NT2/D1 (cell line): ENCODE measurements at regions not wholly inside any gene's neighbourhood (a gene's known extent, or its start where the extent isn't known, plus 50 kb on each side); places are given as distances from the start of the nearest gene placed in this dataset.

ENCODE experiments used
- DNase-seq: peaks from one replicate; pipeline ENCODE4 v3.0.0-alpha.2; 2011; ENCODE audit warnings: low read depth, low spot score
- H3K27me3 ChIP-seq: 2 replicates; pipeline ENCODE4 v1.6.0; 2011; ENCODE audit warnings: mild to moderate bottlenecking; ENCODE audit not compliant: insufficient read length, insufficient read depth
- H3K36me3 ChIP-seq: 2 replicates; pipeline ENCODE4 v1.6.1; 2011; ENCODE audit warnings: mild to moderate bottlenecking, low read length, mixed read lengths; ENCODE audit not compliant: insufficient read depth, insufficient read length
- H3K4me1 ChIP-seq: 2 replicates; pipeline ENCODE4 v1.5.1; 2011; ENCODE audit not compliant: insufficient read depth, insufficient read length
- H3K4me3 ChIP-seq: 2 replicates; pipeline ENCODE4 v1.5.1; 2011; ENCODE audit warnings: low read depth; ENCODE audit not compliant: insufficient read length
- H3K9ac ChIP-seq: 2 replicates; pipeline ENCODE4 v1.6.0; 2011; ENCODE audit warnings: low read depth; ENCODE audit not compliant: insufficient read length
- H3K9me3 ChIP-seq: 2 replicates; pipeline ENCODE4 v1.5.1; 2011; ENCODE audit warnings: mild to moderate bottlenecking, low read length; ENCODE audit not compliant: insufficient read depth
- SUZ12 ChIP-seq: IDR thresholded peaks from 2 replicates; pipeline ENCODE4 v1.6.1; 2011; ENCODE audit not compliant: insufficient read length, insufficient read depth; ENCODE audit errors: extremely low read depth
- YY1 ChIP-seq: IDR thresholded peaks from 2 replicates; pipeline ENCODE4 v1.6.1; 2011; ENCODE audit not compliant: insufficient read length, insufficient read depth
- ZNF274 ChIP-seq: IDR thresholded peaks from 2 replicates; pipeline ENCODE4 v1.6.1; 2011; ENCODE audit warnings: mild to moderate bottlenecking, low read depth, low read length

DNA sequence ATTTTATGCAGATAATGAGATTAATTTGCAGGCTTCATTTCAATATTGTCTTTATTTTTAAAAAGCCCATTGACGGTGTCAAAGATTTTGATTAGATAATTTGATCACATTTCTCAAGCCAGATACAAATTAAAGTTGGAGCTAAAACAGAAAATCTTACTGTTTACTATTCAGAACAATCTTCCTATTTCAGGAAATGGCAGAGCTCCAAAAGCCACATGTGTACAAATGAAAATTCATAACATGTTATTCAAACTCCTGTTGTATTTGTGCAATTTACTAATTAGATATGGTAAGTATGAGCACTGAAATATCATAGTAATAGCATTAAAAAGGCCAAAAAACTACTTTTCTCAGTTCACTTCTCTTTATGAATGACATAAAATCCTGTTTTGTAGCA is 682.9 kb downstream of the KCNJ3 start:
- H3K27me3 ChIP-seq, result no peaks in the 10 kb centered on the region
- no peaks in the 10 kb centered on the region for H3K4me1 ChIP-seq
- no peaks in the 10 kb centered on the region for H3K36me3 ChIP-seq
- no peak for TF ChIP-seq SUZ12
- no peak for TF ChIP-seq ZNF274
- no peak for TF ChIP-seq YY1
- DNase-seq, result no peak
- H3K4me3 ChIP-seq, result no peak overlapping the region
- H3K9me3 ChIP-seq, result no peaks in the 10 kb centered on the region
- no peak overlapping the region for H3K9ac ChIP-seq

DNA sequence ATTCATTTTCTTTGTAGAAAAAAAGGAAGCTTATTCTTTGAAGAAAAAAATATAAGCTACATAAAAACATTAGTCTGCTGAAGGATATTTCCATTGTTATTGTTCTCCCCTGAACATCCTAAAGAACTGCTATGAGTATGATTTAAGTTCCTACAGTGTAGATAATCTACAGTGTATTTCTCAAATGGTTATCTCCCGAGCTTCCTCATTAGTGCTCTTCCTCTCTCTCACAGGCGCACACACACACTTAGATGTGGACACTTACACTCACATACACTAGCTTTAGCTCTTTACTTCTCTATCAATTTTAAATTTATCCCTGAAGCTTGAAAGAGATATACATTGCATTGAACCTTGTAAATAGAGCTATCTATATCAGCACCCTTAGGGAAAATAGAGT is 681.0 kb downstream of the KCNJ3 start:
- TF ChIP-seq ZNF274 (no peak), SUZ12 (no peak), YY1 (no peak)
- no peaks in the 10 kb centered on the region for H3K4me1 ChIP-seq
- H3K9me3 ChIP-seq, result no peaks in the 10 kb centered on the region
- no peak overlapping the region for H3K4me3 ChIP-seq
- H3K36me3 ChIP-seq, result no peaks in the 10 kb centered on the region
- no peaks in the 10 kb centered on the region for H3K27me3 ChIP-seq
- DNase-seq, result no peak
- no peak overlapping the region for H3K9ac ChIP-seq

DNA sequence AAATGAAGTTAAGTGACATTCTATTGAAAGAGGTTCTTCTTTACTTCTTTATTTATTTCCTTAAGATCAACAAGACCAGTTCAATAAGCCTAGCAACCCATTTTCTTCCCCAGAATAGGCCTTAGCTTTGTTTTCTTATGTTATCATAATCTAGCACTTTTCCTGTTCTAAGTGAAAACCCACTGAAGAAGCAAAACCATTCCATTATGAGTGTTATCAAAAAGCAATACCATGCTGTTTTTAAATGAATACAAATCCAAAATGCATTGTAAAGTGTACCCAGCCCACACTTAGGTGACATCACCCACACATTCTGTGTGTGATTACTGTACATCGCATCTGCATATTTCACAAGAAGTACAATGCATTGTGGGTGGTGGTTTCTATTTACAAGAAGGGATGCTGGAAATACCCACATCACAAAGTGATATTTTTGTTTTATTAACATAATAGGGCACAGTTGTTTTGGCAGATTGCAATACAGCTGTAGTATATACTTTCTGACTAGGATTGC is 679.5 kb downstream of the KCNJ3 start:
- Histone ChIP-seq H3K4me1 (no peaks in the 10 kb centered on the region), H3K27me3 (no peaks in the 10 kb centered on the region), H3K9ac (no peak overlapping the region), H3K4me3 (no peak overlapping the region), H3K9me3 (no peaks in the 10 kb centered on the region), H3K36me3 (no peaks in the 10 kb centered on the region)
- no peak for TF ChIP-seq YY1
- no peak for DNase-seq

DNA sequence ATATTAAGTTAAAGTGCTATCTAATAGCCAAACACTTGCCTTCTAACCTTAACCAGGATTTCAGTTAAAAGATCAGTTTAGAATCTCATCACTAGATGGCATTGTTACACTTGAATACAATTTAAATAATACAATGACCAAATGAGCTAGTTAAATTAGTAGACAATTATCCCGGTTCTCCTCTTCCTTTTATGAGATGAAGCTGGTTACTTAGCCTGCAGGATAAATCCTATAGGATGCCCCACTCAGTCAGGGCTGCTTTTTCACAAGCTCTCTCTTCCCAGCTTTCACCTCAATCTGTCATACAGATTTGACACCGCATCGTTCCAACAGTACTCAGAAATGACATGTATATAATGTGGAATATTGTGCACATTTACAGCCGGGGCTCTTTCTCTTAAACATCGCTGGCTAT is 678.8 kb downstream of the KCNJ3 start:
- no peak overlapping the region for H3K4me3 ChIP-seq
- DNase-seq, result peak; percentile 8
- H3K36me3 ChIP-seq, result no peaks in the 10 kb centered on the region
- TF ChIP-seq ZNF274, result no peak
- TF ChIP-seq YY1, result no peak
- TF ChIP-seq SUZ12, result no peak
- H3K9me3 ChIP-seq, result no peaks in the 10 kb centered on the region
- no peaks in the 10 kb centered on the region for H3K4me1 ChIP-seq
- H3K27me3 ChIP-seq, result no peaks in the 10 kb centered on the region
- H3K9ac ChIP-seq, result no peak overlapping the region

DNA sequence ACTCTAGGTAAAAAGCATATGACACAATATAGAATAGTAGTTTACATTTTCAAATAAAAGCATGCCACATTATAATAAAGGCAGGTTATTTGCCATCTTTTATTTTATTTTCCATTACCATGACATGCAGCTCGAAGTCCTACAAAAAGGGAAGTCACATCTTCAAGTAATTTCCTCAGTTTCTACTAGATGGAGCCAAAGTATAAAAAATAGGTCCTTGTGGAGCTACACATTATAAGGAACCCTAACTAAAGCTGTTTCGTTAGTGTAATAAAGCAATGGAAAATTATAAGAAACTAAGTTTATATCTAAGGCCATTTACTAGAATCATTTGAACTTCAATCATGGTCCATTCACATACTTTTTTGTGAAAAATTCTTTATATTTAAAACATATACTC is 674.5 kb downstream of the KCNJ3 start:
- Histone ChIP-seq H3K4me1 (no peaks in the 10 kb centered on the region), H3K36me3 (no peaks in the 10 kb centered on the region), H3K4me3 (no peak overlapping the region), H3K27me3 (no peaks in the 10 kb centered on the region), H3K9ac (no peak overlapping the region), H3K9me3 (no peaks in the 10 kb centered on the region)
- TF ChIP-seq ZNF274 (no peak), SUZ12 (no peak), YY1 (no peak)
- DNase-seq, result peak; percentile 13

DNA sequence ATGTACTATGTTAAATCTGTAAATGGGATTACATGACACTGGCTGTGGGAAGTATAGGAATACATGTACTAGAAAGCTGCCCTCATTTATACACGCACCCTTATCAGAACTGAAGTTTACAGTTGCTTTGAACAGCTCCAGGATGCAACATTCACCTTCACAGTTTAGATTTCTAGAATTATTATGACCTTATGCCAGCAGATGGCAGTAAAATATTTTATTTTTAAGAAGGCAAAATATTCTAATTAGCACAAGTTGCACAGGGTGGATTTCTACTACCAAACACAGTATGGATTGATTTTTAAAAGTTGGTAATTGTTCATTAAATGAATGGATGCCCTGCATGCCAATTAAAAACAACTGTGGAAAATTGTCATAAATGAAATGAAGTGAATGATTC is 670.4 kb downstream of the KCNJ3 start:
- H3K36me3 ChIP-seq, result no peaks in the 10 kb centered on the region
- DNase-seq, result no peak
- TF ChIP-seq SUZ12 (no peak), ZNF274 (no peak), YY1 (no peak)
- no peaks in the 10 kb centered on the region for H3K9me3 ChIP-seq
- H3K27me3 ChIP-seq, result no peaks in the 10 kb centered on the region
- no peaks in the 10 kb centered on the region for H3K4me1 ChIP-seq
- H3K4me3 ChIP-seq, result no peak overlapping the region
- no peak overlapping the region for H3K9ac ChIP-seq

DNA sequence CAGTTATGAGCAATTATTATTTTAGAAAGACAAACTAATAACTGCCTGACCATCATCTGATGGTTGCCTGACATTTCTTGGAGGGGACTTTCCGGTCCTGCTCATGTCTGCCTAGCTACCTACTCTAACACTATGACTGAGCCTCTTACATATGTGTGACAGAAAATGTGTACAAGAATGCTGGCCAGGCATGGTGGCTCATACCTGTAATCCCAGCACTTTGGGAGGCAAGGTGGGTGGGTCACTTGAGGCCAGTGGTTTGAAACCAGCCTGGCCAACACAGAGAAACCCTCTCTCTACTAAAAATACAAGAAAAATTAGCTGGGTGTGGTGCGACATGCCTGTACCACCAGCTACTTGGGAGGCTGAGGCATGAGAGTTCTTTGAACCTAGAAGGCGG is 666.3 kb downstream of the KCNJ3 start:
- TF ChIP-seq ZNF274, result no peak
- no peak for TF ChIP-seq SUZ12
- no peak for TF ChIP-seq YY1
- no peak overlapping the region for H3K4me3 ChIP-seq
- H3K4me1 ChIP-seq, result no peaks in the 10 kb centered on the region
- no peaks in the 10 kb centered on the region for H3K27me3 ChIP-seq
- H3K9me3 ChIP-seq, result no peaks in the 10 kb centered on the region
- no peak overlapping the region for H3K9ac ChIP-seq
- DNase-seq, result no peak
- H3K36me3 ChIP-seq, result no peaks in the 10 kb centered on the region

DNA sequence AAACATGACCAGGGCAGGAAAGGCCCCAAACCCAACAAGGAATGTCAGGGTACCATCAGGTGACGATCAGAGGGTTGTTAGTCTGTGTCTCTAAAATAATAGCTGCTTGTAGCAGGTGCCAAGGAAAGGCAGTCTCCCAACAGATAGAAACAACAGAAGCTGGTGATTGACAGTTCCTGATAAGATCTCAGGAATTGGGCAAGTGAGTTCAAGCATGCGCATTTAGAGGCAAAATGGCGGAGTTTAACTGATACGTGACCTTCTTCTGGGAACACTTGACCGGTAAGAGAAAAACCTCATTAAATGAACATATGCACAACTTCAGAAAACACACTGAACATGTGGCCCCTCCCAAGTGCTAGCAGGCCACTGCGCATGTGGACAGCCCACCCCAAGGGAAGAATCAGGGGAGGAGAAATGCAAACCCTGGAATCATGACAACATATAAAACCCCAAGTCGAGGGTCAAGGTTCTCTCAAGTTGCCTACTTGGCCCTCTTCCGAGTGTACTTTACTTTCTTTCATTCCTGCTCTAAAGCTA is 664.9 kb downstream of the KCNJ3 start:
- H3K9me3 ChIP-seq, result no peaks in the 10 kb centered on the region
- TF ChIP-seq YY1, result no peak
- TF ChIP-seq ZNF274, result no peak
- no peak for TF ChIP-seq SUZ12
- no peak for DNase-seq
- H3K4me1 ChIP-seq, result no peaks in the 10 kb centered on the region
- no peaks in the 10 kb centered on the region for H3K27me3 ChIP-seq
- no peaks in the 10 kb centered on the region for H3K36me3 ChIP-seq
- no peak overlapping the region for H3K9ac ChIP-seq
- H3K4me3 ChIP-seq, result no peak overlapping the region
